Spleen (tissue), 7 donors: ENCODE measurements at regions not wholly inside any gene's neighbourhood (a gene's known extent, or its start where the extent isn't known, plus 50 kb on each side); places are given as distances from the start of the nearest gene placed in this dataset.

Source experiments
- CTCF ChIP-seq, 11 experiments: fragments of 200-600 bp in 7 of 11; fragments of 450-650 bp in 4 of 11; sonication (generic) in 4 of 11; IDR thresholded peaks in 8 of 11; conservative IDR thresholded peaks in 3 of 11; 1 replicate in 7 of 11; 2 replicates in 4 of 11; pipeline versions ENCODE4 v1.4.0 to v1.8.0; 2016 to 2021; ENCODE audit warnings: antibody characterized with exemption in 11 of 11, inconsistent platforms in 4 of 11, mild to moderate bottlenecking in 1 of 11
- POLR2A ChIP-seq, 3 donors: fragments of 450-650 bp; IDR thresholded peaks; one replicate each; pipeline ENCODE4 v1.5.1; 2017; ENCODE audit warnings: antibody characterized with exemption in 3 of 3, mild to moderate bottlenecking in 1 of 3
- POLR2AphosphoS5 ChIP-seq, 3 donors: sonication (generic); formaldehyde crosslinking; IDR thresholded peaks; one replicate each; pipeline ENCODE4 v1.5.1; 2017; ENCODE audit warnings: antibody characterized with exemption in 3 of 3
- donor health status: DM: no; HTN: no; CAD: no; lungs with moderate emphysema.
- donor health status: DM: no; HTN: no; CAD: no.
- donor health status: DM: no; HTN: no; CAD: no.

DNA sequence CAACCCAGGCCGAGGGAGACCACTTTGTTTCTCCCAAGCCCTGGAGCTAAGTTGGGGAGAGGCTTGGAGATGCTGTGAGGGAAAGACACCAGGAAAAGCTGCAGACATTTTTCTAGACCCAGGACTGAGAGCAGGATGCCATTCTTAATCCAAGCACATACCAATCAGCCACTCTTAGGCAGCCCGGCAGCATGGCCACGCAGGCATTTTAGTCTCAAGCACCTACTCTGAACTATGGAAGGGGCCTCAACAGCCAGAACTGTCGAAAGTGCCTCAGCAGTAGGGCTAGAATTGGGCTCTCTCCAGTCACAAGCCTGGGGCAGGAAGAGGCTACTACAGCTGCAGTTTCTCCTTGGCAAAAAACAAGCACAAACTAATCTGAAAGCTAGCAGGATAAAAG, 57.8 kb downstream of the GCC1 start:
- TF ChIP-seq POLR2AphosphoS5 (IDR thresholded peaks at IDR 0.05) (no peak), CTCF (IDR thresholded peaks at IDR 0.05 in 8 of 11, conservative IDR thresholded peaks at IDR 0.05 in 3 of 11) (no peak), POLR2A (IDR thresholded peaks at IDR 0.05) (no peak)
